ENCODE measurements at regions not wholly inside any gene's neighbourhood (a gene's known extent, or its start where the extent isn't known, plus 50 kb on each side); places are given as distances from the start of the nearest gene placed in this dataset.
"Not testable (repeated sequence)": the region's sequence is repeated elsewhere in the genome, so short reads cannot be mapped to it uniquely, and the experiment has no call there.

DNA sequence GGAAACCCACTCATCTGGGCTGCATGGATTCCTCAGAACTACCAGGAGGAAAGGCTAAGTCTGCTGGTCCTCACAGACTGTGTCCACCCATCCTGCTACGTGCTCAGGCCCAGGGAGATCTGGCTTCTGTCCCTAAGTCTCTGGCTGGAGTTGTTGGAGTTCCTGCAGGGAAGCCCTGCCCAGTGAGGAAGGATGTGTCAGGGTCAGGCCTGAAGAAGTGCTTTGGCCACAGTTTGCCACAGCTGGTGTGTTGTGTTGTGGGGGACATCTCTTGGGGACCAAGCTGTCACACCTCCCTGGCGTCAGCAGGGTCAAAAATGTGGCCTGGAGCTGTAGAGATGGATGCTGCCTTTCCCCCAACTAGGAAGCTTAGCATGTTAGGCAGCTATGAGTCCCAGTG is 684.7 kb downstream of the METTL15 start:
- TF ChIP-seq, protein P1, sequence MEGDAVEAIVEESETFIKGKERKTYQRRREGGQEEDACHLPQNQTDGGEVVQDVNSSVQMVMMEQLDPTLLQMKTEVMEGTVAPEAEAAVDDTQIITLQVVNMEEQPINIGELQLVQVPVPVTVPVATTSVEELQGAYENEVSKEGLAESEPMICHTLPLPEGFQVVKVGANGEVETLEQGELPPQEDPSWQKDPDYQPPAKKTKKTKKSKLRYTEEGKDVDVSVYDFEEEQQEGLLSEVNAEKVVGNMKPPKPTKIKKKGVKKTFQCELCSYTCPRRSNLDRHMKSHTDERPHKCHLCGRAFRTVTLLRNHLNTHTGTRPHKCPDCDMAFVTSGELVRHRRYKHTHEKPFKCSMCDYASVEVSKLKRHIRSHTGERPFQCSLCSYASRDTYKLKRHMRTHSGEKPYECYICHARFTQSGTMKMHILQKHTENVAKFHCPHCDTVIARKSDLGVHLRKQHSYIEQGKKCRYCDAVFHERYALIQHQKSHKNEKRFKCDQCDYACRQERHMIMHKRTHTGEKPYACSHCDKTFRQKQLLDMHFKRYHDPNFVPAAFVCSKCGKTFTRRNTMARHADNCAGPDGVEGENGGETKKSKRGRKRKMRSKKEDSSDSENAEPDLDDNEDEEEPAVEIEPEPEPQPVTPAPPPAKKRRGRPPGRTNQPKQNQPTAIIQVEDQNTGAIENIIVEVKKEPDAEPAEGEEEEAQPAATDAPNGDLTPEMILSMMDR (IDR thresholded peaks at IDR 0.05): no peak
- no peaks in the 10 kb centered on the region for H3K36me3 ChIP-seq
- no peak overlapping the region for H3K27ac ChIP-seq
- no peaks in the 10 kb centered on the region for H3K9me3 ChIP-seq
- H3K4me1 ChIP-seq: no peaks in the 10 kb centered on the region
- H3K4me3 ChIP-seq: no peak overlapping the region
- DNase-seq (ENCODE audit: low spot score): no peak
- H3K27me3 ChIP-seq: no peaks in the 10 kb centered on the region

DNA sequence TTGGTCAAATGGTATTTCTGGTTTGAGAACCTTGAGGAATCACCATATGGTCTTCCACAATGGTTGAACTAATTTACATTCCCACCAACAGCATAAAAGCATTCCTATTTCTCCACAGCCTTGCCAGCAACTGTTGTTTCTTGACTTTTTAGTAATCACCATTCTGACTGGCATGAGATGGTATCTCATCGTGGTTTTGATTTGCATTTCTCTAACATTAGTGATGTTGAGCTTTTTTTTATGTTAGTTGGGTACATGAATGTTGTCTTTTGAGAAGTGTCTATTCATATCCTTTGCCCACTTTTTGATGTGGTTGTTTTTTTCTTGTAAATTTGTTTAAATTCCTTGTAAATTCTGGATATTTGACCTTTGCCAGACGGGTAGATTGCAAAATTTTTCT is 679.7 kb downstream of the METTL15 start:
- not testable (repeated sequence) for H3K27me3 ChIP-seq; H3K27ac ChIP-seq; DNase-seq (ENCODE audit: low spot score); H3K36me3 ChIP-seq; H3K4me3 ChIP-seq; H3K4me1 ChIP-seq
- H3K9me3 ChIP-seq: peaks cover 0 to 18% of the 10 kb centered on the region in 2 donors

DNA sequence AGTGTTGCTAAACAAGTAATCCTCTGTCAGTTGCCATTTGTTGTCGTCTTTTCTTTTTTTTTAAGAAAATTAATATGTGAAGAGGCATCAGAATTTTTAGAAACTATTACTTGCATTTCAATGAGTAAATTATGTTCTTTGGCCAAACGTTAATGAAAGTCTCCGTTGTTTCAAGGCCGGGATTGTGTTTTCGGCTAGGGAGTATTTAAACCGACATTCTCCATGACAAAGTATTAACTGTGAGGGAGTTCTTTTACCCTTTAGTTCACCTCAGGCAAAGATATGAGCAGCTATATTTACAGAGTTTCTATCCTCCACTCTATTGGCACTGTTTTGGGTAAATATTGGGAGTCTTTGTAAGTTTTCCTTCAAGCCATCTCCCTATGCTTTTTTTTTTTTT is 668.9 kb downstream of the METTL15 start:
- no peak overlapping the region for H3K27ac ChIP-seq
- no peak overlapping the region for H3K4me3 ChIP-seq
- peaks cover 0 to 20% of the 10 kb centered on the region in 2 donors for H3K9me3 ChIP-seq
- no peaks in the 10 kb centered on the region for H3K27me3 ChIP-seq
- no peaks in the 10 kb centered on the region for H3K4me1 ChIP-seq
- no peaks in the 10 kb centered on the region for H3K36me3 ChIP-seq
- TF ChIP-seq, protein P1 (IDR thresholded peaks at IDR 0.05): no peak
- no peak for DNase-seq (ENCODE audit: low spot score)

DNA sequence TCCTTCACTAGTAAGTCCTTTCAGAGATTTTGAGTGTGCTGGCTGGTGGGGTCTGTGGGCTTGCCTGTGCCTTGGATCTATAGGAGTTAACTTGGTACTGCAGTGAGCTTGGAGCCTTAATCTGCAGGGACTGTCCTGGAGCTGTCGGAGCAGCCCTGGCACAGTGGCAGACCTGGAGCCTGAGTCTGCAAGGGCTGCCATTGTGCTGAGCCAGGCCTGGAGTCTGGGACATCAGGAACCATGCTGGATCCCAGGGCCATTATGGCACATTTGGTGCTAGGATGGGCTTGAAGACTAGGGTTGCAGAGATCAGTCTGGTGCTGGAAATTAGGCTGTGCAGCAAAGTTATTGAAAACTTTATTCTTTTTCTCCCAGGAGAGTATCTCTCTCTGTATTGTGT is 665.4 kb downstream of the METTL15 start:
- no peaks in the 10 kb centered on the region for H3K4me1 ChIP-seq
- no peaks in the 10 kb centered on the region for H3K27me3 ChIP-seq
- no peaks in the 10 kb centered on the region for H3K36me3 ChIP-seq
- DNase-seq (ENCODE audit: low spot score): no peak
- H3K27ac ChIP-seq: no peak overlapping the region
- H3K4me3 ChIP-seq: no peak overlapping the region
- TF ChIP-seq, protein P1 (IDR thresholded peaks at IDR 0.05): no peak
- H3K9me3 ChIP-seq: peaks cover 0 to 11% of the 10 kb centered on the region in 2 donors

DNA sequence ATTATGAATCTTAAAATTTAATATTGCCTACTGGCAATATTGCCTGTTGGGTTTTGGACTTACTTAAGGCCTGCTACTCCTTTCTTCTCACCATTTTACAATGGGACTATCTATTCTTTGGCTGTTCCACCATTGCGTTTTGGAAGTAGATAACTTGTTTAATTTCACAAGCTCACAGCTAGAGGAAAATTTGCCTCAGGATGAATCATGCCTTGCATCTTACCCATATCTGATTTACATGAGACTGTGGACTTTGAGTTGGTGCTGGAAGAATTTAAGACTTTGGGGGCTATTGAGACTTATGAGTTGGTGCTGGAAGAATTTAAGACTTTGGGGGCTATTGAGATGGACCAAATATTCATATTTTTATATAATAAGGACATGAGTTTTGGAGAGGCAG is 662.6 kb downstream of the METTL15 start:
- Histone ChIP-seq H3K27me3 (no peaks in the 10 kb centered on the region), H3K4me1 (no peaks in the 10 kb centered on the region), H3K9me3 (peaks cover 0 to 11% of the 10 kb centered on the region in 2 donors), H3K36me3 (no peaks in the 10 kb centered on the region), H3K27ac (no peak overlapping the region), H3K4me3 (no peak overlapping the region)
- no peak for DNase-seq (ENCODE audit: low spot score)
- TF ChIP-seq, protein P1 (IDR thresholded peaks at IDR 0.05): no peak

DNA sequence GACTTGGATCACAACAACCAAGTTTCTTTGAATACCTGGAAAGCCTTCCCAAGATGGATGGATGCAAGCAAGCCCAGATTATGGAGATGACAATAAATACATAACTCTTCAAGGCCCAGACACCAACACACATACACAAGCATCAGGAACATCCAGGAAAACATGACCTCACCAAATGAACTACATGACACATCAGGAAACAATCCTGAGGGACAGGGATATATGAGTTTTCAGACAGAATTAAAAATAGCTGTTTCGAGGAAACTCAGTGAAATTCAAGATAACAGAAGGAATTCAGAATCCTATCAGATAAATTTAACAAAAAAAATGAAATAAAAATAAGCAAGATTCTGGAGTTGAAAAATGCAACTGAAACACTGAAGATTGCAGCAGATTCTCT is 659.4 kb downstream of the METTL15 start:
- no peak for DNase-seq (ENCODE audit: low spot score)
- Histone ChIP-seq H3K4me3 (no peak overlapping the region), H3K36me3 (no peaks in the 10 kb centered on the region), H3K4me1 (no peaks in the 10 kb centered on the region), H3K9me3 (peaks cover 0 to 8% of the 10 kb centered on the region in 2 donors), H3K27ac (no peak overlapping the region), H3K27me3 (no peaks in the 10 kb centered on the region)
- TF ChIP-seq, protein P1 (IDR thresholded peaks at IDR 0.05): no peak

All from right atrium auricular region (tissue), 2 donors.